SJCRH30 (cell line): ENCODE measurements at regions not wholly inside any gene's neighbourhood (a gene's known extent, or its start where the extent isn't known, plus 50 kb on each side); places are given as distances from the start of the nearest gene placed in this dataset.
A peak's percentile ranks its signal among the peaks of the same experiment; 100 is the strongest.

Source experiments
- DNase-seq, 2 experiments: peaks; one replicate each; pipeline ENCODE4 v3.0.0-alpha.2; 2015 to 2020
- H3K27ac ChIP-seq: fragments of 250-450 bp; sonication (Bioruptor Pico); 2 replicates; pipeline ENCODE4 v1.5.1; 2020; ENCODE audit warnings: mild to moderate bottlenecking, moderate library complexity
- H3K27me3 ChIP-seq: fragments of 250-450 bp; sonication (Bioruptor Pico); 2 replicates; pipeline ENCODE4 v1.5.1; 2020; ENCODE audit warnings: mild to moderate bottlenecking, moderate library complexity
- H3K36me3 ChIP-seq: fragments of 250-450 bp; sonication (Bioruptor Pico); 2 replicates; pipeline ENCODE4 v1.5.1; 2020; ENCODE audit warnings: mild to moderate bottlenecking, moderate library complexity
- H3K4me1 ChIP-seq: fragments of 250-450 bp; sonication (Bioruptor Pico); 2 replicates; pipeline ENCODE4 v1.5.1; 2020; ENCODE audit warnings: mild to moderate bottlenecking, moderate library complexity
- H3K4me3 ChIP-seq: fragments of 250-450 bp; sonication (Bioruptor Pico); 2 replicates; pipeline ENCODE4 v1.5.1; 2020; ENCODE audit warnings: mild to moderate bottlenecking, moderate library complexity
- H3K9me3 ChIP-seq: fragments of 250-450 bp; sonication (Bioruptor Pico); replicated peaks from 2 replicates; pipeline ENCODE4 v1.5.1; 2020; ENCODE audit warnings: mild to moderate bottlenecking, moderate library complexity

GRCh38 chr11:92830377-92831155, 138.9 kb upstream of the MTNR1B start:
- H3K27me3 ChIP-seq = no peaks in the 10 kb centered on the region
- H3K9me3 ChIP-seq = no peaks in the 10 kb centered on the region
- H3K4me3 ChIP-seq = no peak overlapping the region
- no peaks in the 10 kb centered on the region for H3K36me3 ChIP-seq
- no peak for DNase-seq
- no peak overlapping the region for H3K27ac ChIP-seq
- H3K4me1 ChIP-seq = no peaks in the 10 kb centered on the region

- Histone ChIP-seq H3K27ac (no peak overlapping the region), H3K36me3 (no peaks in the 10 kb centered on the region), H3K9me3 (no peaks in the 10 kb centered on the region), H3K4me3 (no peak overlapping the region), H3K27me3 (no peaks in the 10 kb centered on the region), H3K4me1 (no peaks in the 10 kb centered on the region)
- DNase-seq = no peak
Measured at GRCh38 chr11:92834296-92835020, 135.0 kb upstream of the MTNR1B start.

GRCh38 chr11:92837595-92837994, 131.9 kb upstream of the MTNR1B start:
- H3K27ac ChIP-seq = no peak overlapping the region
- no peaks in the 10 kb centered on the region for H3K36me3 ChIP-seq
- no peaks in the 10 kb centered on the region for H3K27me3 ChIP-seq
- H3K9me3 ChIP-seq = no peaks in the 10 kb centered on the region
- DNase-seq = no peak
- no peaks in the 10 kb centered on the region for H3K4me1 ChIP-seq
- no peak overlapping the region for H3K4me3 ChIP-seq

- no peak overlapping the region for H3K4me3 ChIP-seq
- no peaks in the 10 kb centered on the region for H3K4me1 ChIP-seq
- no peaks in the 10 kb centered on the region for H3K9me3 ChIP-seq
- no peaks in the 10 kb centered on the region for H3K36me3 ChIP-seq
- DNase-seq = peak; percentile 49 to 70
- H3K27me3 ChIP-seq = no peaks in the 10 kb centered on the region
- no peak overlapping the region for H3K27ac ChIP-seq
Measured at GRCh38 chr11:92838759-92839310, 130.6 kb upstream of the MTNR1B start.

GRCh38 chr11:92839450-92839849, 130.0 kb upstream of the MTNR1B start:
- DNase-seq = no peak
- H3K27ac ChIP-seq = no peak overlapping the region
- no peak overlapping the region for H3K4me3 ChIP-seq
- H3K4me1 ChIP-seq = no peaks in the 10 kb centered on the region
- no peaks in the 10 kb centered on the region for H3K9me3 ChIP-seq
- H3K36me3 ChIP-seq = no peaks in the 10 kb centered on the region
- H3K27me3 ChIP-seq = no peaks in the 10 kb centered on the region

GRCh38 chr11:92841719-92842118, 127.7 kb upstream of the MTNR1B start:
- Histone ChIP-seq H3K27me3 (no peaks in the 10 kb centered on the region), H3K9me3 (no peaks in the 10 kb centered on the region), H3K27ac (no peak overlapping the region), H3K4me1 (no peaks in the 10 kb centered on the region), H3K36me3 (no peaks in the 10 kb centered on the region), H3K4me3 (no peak overlapping the region)
- DNase-seq = no peak

GRCh38 chr11:92843455-92843854, 126.0 kb upstream of the MTNR1B start:
- no peak overlapping the region for H3K27ac ChIP-seq
- H3K36me3 ChIP-seq = no peaks in the 10 kb centered on the region
- no peaks in the 10 kb centered on the region for H3K9me3 ChIP-seq
- DNase-seq = no peak
- no peaks in the 10 kb centered on the region for H3K4me1 ChIP-seq
- no peak overlapping the region for H3K4me3 ChIP-seq
- no peaks in the 10 kb centered on the region for H3K27me3 ChIP-seq

GRCh38 chr11:92844197-92844596, 125.3 kb upstream of the MTNR1B start:
- DNase-seq = no peak
- Histone ChIP-seq H3K36me3 (no peaks in the 10 kb centered on the region), H3K4me1 (no peaks in the 10 kb centered on the region), H3K4me3 (no peak overlapping the region), H3K27ac (no peak overlapping the region), H3K27me3 (no peaks in the 10 kb centered on the region), H3K9me3 (no peaks in the 10 kb centered on the region)

GRCh38 chr11:92845390-92845789, 124.1 kb upstream of the MTNR1B start:
- no peak for DNase-seq
- no peak overlapping the region for H3K27ac ChIP-seq
- no peaks in the 10 kb centered on the region for H3K36me3 ChIP-seq
- H3K27me3 ChIP-seq = no peaks in the 10 kb centered on the region
- no peaks in the 10 kb centered on the region for H3K4me1 ChIP-seq
- H3K4me3 ChIP-seq = no peak overlapping the region
- no peaks in the 10 kb centered on the region for H3K9me3 ChIP-seq

- no peak overlapping the region for H3K4me3 ChIP-seq
- no peaks in the 10 kb centered on the region for H3K9me3 ChIP-seq
- no peak overlapping the region for H3K27ac ChIP-seq
- no peaks in the 10 kb centered on the region for H3K27me3 ChIP-seq
- no peaks in the 10 kb centered on the region for H3K36me3 ChIP-seq
- DNase-seq = peak; percentile 8 to 11
- H3K4me1 ChIP-seq = no peaks in the 10 kb centered on the region
Measured at GRCh38 chr11:92845805-92846204, 123.6 kb upstream of the MTNR1B start.

GRCh38 chr11:92846491-92847125, 122.8 kb upstream of the MTNR1B start:
- H3K27ac ChIP-seq = no peak overlapping the region
- H3K9me3 ChIP-seq = no peaks in the 10 kb centered on the region
- no peaks in the 10 kb centered on the region for H3K27me3 ChIP-seq
- H3K36me3 ChIP-seq = no peaks in the 10 kb centered on the region
- no peak overlapping the region for H3K4me3 ChIP-seq
- DNase-seq = no peak
- no peaks in the 10 kb centered on the region for H3K4me1 ChIP-seq

GRCh38 chr11:92848578-92848977, 120.9 kb upstream of the MTNR1B start:
- Histone ChIP-seq H3K27ac (no peak overlapping the region), H3K9me3 (no peaks in the 10 kb centered on the region)
- no peak for DNase-seq

GRCh38 chr11:92850296-92850826, 119.1 kb upstream of the MTNR1B start:
- H3K4me1 ChIP-seq = no peaks in the 10 kb centered on the region
- no peak overlapping the region for H3K4me3 ChIP-seq
- no peak for DNase-seq
- H3K27ac ChIP-seq = no peak overlapping the region
- H3K27me3 ChIP-seq = no peaks in the 10 kb centered on the region
- H3K36me3 ChIP-seq = no peaks in the 10 kb centered on the region
- H3K9me3 ChIP-seq = no peaks in the 10 kb centered on the region

More at GRCh38 chr11:92848578-92848977, 120.9 kb upstream of the MTNR1B start:
- H3K4me3 ChIP-seq = no peak overlapping the region
- no peaks in the 10 kb centered on the region for H3K27me3 ChIP-seq
- H3K4me1 ChIP-seq = no peaks in the 10 kb centered on the region
- H3K36me3 ChIP-seq = no peaks in the 10 kb centered on the region

GRCh38 chr11:92852229-92852628, 117.2 kb upstream of the MTNR1B start:
- no peak overlapping the region for H3K4me3 ChIP-seq
- H3K4me1 ChIP-seq = no peaks in the 10 kb centered on the region
- no peaks in the 10 kb centered on the region for H3K36me3 ChIP-seq
- H3K9me3 ChIP-seq = no peaks in the 10 kb centered on the region
- DNase-seq = no peak
- H3K27ac ChIP-seq = no peak overlapping the region
- H3K27me3 ChIP-seq = no peaks in the 10 kb centered on the region

GRCh38 chr11:92852946-92853345, 116.5 kb upstream of the MTNR1B start:
- H3K4me1 ChIP-seq = no peaks in the 10 kb centered on the region
- H3K27ac ChIP-seq = no peak overlapping the region
- no peak overlapping the region for H3K4me3 ChIP-seq
- H3K27me3 ChIP-seq = no peaks in the 10 kb centered on the region
- H3K36me3 ChIP-seq = no peaks in the 10 kb centered on the region
- DNase-seq = no peak
- no peaks in the 10 kb centered on the region for H3K9me3 ChIP-seq
